Activated CD4-positive, CD25-positive, alpha-beta regulatory T cell treated with anti-CD3 and anti-CD28 coated beads, Interleukin-2, amount 50 U/mL, for 24 hours (primary cell): ENCODE measurements at regions not wholly inside any gene's neighbourhood (a gene's known extent, or its start where the extent isn't known, plus 50 kb on each side); places are given as distances from the start of the nearest gene placed in this dataset.
"Not testable (repeated sequence)": the region's sequence is repeated elsewhere in the genome, so short reads cannot be mapped to it uniquely, and the experiment has no call there.

Experiments used
- ATAC-seq, 2 donors: fragments of 150-1000 bp; cut with Tn5 transposase; one replicate each; pipeline ENCODE4 v1.10.0; 2021; ENCODE audit warnings: mild to moderate bottlenecking in 1 of 2, moderate library complexity in 1 of 2

DNA sequence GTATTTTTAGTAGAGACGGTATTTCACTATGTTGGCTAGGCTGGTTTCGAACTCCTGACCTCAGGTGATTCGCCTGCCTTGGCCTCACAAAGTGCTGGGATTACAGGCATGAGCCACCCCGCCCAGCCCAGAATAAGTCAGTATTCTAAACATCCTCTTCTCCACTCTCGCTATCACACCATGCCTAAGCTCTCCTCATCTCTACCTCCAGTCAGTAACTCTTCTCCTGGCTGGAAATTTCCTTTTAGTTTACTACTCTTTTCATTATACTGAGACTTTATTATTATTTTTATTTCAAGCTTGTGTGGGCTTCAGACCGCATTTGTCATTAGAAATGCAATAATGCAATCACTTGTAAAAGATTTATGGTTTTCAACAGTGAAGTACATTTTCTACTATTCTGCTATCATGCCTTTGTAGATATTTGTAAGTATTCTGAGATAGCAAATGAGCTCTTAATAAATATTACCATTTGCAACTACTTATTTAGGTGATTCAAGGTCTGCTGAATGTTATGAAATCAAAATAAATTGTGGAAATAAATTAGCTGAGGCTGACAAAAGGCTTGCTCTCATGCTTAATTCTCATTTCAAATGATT, 617.3 kb upstream of the GOT2 start:
- ATAC-seq = no peak

DNA sequence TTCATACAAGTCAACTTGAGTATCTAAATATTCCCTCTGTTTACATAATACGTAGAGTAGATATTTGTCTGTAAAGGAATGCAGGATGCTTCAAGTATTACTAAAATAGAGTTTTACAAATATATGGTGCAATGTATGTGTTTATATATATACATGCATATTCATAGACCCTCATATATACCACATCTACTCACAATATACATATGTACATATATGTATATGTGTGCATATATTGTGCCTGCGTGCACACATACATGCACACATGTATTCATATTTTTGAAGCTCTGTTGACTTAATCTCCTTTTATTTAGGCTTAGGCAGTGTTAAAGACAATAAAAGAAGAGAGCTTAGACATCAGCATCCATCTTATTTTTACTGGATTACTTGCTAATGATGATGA, 616.6 kb upstream of the GOT2 start:
- ATAC-seq = no peak

DNA sequence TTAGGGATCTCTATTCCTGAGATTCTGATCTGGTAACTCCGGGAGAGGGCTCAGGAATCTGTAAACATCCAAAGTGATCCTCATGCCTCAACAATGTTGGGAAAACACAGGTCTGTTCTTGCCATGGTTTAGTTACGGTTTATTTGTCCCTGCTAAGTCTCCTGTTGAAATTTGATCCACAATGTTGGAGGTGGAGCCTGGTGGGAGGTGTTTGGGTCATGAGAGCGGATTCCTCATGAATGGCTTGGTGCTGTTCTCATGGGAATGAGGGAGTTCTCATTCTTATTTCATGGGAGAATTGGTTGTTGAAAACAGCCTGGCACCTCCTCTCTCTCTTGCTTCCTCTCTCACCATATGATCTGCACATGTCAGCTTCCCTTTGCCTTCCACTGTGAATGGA, 608.6 kb upstream of the GOT2 start:
- no peak for ATAC-seq

DNA sequence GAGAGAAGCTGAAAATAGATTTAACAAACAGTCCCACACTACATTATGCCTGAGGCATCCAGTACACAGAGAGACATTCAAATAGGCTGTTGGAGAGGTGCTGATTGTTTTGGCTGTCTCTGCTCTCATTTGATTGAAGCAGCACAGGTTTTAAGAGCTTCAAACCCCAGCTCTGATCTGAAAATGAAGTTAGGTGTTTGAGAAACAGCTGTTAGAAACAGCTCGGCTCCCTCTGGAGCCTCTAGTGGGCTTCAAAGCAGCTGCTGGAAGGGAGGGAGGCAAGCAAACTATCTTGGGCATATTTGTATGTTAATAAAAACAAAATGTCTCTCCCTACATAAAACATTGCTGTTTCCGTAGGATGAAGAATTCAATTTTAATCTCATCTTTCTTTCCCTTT, 607.3 kb upstream of the GOT2 start:
- no peak for ATAC-seq

DNA sequence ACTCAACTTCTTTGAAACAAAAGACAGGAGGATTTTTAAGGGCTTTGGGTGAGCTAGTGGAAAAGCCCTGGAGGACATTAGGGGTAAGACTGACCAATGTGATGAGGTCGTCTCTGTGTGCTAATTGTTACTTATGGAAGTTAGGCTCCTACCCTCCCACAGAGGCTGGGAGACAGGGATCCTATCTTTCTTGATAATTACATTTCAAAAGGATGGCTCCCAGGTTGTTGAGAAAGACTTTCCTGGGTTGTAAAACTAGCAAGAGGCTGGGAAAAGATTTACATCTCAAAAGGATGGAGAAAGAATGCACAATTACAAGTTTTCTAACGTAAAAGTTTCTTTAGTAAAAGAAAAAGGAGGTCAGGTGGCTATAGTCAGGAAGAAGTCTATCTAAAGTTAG, 605.8 kb upstream of the GOT2 start:
- ATAC-seq = no peak

DNA sequence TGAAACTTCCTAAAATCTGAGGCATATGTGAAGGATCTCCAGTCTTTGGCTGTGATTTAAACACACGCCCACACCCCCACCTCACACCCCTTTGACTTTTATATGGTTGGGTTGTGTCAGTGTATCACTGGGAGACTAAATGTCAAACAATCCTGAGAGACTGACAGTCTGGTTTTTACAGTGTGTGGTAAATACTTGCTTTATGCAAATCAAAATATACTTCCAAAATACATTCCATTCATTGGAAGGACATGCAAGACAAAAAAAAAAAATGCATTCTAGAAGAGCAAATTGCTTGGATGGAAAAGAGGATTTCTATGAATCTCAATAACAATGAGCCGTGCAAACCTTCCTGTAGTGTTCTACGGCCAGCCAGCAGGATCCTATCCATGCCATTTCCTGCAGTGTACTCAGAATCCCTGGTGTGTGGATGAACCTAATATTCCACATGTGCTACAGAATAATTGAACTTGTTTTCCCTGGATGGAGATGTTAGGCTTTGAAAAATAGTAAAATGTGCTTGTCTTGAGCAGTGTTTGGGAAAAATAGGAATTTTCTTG, 602.1 kb upstream of the GOT2 start:
- no peak for ATAC-seq

DNA sequence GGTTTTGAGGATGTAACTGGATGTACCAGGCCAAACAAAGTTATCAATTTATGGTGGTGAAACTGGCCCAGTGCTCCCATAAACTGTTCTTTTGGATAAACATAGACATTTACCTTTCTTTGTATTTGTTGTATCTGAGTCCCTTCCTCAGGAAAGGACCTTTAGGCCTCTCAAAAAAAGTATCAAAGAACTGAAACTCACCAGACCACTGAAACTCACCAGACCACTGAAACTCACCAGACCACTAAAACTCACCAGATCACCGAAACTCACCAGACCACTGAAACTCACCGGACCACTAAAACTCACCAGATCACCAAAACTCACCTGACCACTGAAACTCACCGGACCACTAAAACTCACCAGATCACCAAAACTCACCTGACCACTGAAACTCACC, 597.6 kb upstream of the GOT2 start:
- ATAC-seq = not testable (repeated sequence)

DNA sequence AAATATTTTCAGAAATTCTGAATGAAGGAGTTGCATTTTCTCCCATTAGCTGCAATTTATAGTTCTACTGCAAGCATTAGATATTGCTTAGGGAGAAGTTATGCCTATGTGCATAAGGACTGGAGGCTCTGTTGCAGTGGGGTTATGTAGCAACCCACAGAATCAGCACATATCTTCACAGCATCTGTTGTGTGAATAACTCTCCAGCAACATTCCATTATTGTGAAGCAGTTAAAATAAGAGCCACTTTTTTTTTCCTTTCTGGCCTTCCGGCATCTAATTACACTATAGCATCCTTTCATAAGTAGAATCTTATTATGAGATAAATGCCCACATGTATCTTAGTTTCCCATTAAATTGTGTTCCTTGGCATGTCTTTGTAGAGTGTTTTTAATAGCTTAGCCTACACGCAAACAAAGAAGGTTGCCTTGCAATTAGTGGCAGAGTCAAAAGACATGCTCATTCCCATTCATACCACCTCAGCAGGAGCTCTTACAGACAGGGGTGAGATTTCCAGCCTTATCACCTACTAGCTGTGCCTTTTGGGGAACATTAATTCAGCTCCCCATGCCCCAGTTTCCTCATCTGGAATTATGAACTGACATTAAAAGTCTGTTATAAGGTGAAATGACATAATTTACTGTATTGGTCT, 596.0 kb upstream of the GOT2 start:
- no peak for ATAC-seq

DNA sequence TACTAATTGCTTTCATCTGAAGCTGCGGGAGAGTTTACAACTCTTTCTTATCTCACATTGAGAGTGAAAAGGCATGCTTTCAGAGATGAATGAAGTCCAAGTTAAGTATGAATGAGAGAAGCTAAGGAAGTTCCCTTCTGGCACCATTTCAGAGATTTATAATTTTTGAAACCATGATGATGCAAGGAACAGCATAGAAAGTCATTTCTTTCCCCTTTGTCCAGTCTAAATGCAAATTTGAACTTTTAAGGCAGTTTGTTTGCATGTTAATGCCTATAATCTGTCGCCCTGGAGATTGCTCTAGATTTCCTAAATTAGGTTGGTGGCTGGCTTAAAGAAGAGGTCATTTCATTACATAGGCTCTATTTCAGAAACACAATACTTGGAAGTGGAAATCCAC, 594.8 kb upstream of the GOT2 start:
- no peak for ATAC-seq

DNA sequence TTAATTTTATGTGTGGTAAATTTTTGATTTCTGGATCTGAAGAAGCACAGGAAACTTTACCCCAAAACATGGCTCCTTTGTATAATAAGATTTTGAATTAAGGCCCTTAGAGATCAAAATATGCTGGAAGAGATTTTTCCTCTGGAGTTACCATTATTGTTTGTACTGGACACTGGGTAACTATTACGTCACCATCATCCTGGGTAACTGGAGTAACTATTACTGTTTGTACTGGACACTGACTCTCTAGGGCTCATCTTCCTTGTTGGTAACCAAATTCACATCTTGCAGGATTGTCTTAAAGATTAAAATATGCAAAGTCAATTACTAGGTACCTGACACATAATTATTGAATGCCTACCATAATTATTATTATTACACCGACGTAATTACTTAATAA, 593.8 kb upstream of the GOT2 start:
- ATAC-seq = no peak

DNA sequence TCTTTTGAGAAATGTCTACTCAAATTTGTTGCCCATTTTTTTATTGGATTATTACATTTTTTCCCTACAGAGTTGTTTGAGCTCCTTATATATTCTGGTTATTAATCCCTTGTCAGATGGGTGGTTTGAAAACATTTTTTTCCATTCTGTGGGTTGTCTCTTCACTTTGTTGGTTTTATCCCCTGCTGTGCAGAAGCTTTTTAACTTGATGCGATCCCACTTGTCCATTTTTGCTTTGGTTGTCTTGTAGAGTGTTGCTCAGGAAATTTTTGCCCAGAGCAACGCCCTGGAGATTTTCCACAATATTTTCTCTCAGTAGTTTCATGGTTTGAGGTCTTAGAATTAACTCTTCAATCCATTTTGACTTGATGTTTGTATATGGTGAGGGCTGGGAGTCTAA, 592.8 kb upstream of the GOT2 start:
- ATAC-seq = no peak

DNA sequence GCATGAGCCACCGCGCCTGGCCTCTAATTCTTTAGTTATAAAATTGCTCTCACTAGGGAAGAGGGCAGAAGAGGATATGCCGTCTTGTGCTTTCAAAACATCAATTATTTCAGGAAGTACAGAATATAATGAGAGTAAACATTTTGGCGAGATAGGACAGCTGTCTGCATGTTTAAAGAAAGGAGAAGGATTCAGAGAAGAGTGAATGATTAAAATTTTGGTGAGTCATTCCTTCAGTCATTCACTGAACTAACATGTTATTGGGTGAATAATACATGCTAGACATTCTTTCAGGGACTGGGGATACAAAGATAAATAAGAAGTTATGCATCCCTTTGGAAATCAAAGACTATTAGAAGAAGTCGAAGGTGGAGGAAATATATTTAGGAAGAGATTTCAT, 590.3 kb upstream of the GOT2 start:
- ATAC-seq = no peak

DNA sequence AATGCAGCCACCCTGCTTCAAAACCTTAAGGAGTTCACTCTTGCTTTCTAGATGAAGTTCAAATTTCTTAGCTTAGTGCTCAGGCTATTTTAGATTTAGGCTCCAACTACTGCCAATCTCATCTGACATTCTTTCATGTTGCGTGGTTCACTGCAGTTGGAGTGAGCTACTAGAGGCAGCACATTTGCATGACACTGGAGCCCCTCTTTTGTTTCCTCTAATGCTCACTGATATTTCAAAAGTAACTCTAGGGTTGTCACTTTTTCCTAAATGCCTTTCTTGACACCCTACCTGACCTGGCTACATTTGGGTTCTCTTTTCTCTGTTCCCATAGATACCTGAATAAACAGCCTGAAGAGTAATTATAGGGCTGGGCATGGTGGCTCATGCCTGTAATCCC, 586.5 kb upstream of the GOT2 start:
- ATAC-seq = no peak

DNA sequence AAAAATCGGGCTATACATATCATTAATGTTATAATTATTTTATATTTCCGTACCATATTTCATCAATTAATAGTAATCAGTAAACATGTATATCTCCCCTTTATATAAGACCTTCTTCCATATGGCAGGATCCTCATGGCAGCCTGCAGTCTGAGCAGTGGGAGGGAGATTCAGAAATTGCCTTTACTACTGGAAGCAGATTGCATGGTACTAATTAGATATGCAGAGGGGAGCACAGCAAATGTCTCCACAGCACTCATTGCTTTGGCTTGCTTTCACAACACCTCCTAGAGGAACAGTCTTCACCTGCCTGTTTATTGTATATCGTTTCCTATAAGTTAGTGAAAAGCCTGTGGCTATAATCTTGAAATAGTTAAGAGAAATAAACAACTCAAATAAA, 585.8 kb upstream of the GOT2 start:
- ATAC-seq = no peak

DNA sequence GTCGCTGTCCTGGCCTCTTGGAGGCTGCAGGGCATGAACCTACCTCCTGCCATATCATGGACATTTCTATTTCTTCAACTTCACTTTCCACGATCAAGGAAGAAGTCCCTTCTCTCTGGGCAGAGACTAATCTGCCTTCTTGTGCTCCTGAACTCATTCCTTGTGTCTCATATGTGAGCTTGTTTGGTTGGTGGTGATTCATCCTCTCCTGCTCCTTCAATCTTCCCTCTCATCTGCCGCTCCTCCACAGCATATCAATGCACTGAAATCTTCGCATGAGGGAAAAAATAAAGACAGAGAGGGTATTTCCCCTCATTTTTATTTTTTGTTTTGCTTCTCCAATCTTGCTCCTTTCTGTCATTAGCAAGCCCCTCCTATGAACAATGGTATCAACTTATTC, 571.7 kb upstream of the GOT2 start:
- ATAC-seq = no peak

DNA sequence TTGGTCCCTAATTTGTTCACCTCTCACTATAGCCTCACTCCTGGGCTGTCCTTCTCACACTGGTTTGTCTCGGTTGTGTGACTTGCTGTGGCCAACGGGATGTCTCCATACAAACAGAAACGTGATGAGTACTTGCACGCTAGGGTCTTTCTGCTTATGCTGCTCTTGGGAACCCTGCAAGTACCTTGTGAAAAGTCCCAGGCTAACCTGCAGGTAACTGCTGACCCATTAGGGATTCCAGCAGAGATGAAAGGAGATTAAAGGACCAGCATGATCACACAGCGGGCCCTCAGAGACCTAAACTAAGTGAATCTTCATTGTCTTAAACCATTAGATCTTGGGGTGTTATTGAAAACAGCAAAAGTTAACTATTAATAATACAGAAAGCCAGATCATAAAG, 562.8 kb upstream of the GOT2 start:
- ATAC-seq = no peak

DNA sequence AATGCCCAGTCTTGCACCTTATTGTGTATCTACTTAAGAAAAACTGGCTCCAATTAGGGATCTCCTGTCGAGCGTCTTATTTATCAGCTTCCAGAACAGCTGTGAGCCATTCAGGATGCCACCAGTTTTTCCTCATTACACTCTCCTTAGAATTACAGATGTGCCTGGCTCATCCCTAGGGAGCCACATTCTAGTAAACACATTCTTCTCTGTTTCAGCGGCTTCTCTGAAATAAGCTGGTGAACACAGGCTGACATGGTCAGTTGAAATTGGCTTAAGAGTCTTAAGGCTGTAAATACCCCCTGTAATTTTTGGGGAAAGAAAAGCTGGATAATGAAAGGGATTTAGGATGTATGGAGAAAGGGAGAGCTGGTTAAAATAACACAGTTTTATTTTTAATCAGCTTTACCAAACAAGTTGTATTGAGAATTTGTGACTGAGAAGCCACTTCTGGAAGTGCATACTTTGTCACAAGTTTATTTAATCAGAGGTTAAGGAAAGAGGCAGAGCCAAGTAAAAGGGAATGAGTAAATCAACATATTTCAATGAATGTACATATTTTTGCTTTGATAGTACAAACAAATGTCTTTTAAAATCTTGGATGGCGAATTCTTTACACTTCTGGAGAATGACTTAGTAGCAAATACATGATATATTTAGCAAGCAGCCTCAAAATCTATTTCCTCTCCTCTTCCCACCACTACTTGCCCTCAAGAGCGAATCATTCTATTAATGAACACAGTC, 562.0 kb upstream of the GOT2 start:
- ATAC-seq = no peak

DNA sequence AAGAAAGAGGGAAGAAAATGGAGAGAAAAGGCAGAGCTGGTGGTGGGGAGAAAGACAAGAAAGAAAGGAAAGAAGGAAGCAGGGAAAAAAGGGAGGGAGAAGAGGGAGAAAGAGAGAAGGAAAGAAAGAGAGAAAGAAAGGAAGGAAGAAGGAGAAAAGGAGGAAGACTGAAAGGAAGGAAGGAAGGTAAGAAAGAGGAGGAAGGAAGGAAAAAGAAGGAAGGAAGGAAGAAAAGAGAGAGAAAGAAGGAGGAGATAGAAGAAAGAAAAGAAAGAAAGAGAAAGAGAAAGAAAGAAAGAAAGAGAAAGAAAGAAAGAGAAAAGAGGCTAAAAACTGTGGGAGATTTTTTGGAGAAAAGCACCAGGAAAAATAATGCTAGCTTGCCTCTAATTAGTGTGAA, 561.4 kb upstream of the GOT2 start:
- no peak for ATAC-seq

DNA sequence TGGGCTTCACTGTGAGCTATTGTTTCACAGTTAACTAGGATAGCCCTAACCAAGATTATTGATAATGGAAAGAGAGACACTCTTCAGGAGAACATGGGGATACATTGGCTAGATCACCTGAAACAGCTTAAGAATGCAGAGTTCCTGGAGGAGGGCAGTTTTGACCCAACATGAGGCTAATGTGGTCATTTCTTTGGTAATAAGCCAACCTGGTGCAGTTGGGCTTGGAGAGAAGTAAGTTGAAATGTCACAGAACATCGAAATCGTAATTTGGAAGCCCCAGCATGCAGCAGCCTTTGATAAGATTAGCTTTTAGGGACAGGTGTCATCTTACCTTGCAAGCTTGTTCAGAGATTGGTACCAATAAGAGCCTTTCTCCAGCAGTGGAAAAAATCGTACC, 556.6 kb upstream of the GOT2 start:
- ATAC-seq = no peak

DNA sequence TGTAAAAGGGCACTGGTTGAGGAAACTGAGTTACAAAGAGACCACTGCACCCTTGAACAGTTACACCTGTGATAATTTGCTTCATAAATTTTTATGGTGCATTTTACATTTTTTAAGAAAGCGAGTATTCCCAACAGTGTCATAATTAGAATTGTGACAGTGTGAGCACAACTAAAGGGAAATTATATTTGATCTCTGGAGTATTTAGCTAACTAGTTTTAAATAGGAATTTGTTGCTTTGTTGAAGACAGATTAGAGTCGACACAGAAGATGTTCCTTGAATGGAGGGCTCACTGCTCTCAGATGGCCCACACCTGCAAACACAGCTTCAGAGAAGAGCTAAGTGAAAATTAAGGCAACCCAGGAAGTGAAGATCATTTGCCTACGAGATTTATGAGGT, 555.0 kb upstream of the GOT2 start:
- no peak for ATAC-seq

DNA sequence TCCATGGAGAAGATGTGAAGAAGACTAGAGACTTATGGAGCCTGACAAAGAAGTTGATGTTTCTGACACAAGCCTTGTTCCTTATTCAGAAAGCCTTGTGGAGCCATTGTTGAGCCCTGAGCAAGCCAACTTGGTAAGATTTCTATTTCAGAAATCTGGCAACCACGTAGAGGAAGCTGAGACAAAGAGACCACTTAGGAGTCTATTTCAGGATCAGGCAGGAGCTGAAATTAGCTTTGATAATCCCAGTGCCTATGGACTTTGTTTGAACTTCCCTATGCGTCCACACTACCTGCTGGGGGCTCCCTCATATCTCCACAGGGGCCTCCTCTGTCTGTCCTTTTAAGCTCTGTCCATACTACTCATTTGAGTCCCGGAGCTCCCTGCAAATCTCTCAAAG, 540.0 kb upstream of the GOT2 start:
- ATAC-seq = no peak

DNA sequence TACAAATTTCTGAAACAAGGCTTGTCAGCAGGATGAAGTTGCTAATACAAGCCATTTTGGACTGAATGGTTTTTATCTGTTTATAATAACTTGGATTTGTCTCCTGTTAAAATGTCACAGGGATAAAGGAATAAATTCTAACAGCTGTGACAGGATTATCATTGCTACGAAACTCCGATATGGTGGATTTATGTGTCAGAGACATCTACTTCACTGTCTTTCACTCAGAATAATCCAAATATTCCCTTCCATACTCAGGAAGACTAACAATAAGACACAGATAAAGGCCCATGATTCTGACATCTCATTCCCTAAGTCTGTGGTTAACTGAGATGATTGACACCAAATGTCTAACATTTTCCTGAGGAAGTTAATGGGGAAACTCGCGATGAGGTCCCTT, 529.8 kb upstream of the GOT2 start:
- no peak for ATAC-seq

DNA sequence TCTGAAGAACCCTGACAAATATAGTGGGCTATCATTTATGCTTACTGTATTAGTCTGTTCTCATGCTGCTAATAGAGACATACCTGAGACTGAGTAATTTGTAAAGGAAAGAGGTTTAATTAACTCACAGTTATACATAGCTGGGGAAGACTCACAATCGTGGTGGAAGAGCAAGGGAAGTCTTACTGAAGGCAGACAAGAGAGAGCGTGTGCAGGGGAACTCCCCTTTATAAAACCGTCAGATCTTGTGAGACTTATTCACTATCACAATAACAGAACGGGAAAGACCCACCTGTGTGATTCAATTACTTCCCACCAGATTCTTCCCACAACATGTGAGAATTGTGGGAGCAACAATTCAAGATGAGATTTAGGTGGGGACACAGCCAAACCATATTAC, 526.8 kb upstream of the GOT2 start:
- no peak for ATAC-seq

DNA sequence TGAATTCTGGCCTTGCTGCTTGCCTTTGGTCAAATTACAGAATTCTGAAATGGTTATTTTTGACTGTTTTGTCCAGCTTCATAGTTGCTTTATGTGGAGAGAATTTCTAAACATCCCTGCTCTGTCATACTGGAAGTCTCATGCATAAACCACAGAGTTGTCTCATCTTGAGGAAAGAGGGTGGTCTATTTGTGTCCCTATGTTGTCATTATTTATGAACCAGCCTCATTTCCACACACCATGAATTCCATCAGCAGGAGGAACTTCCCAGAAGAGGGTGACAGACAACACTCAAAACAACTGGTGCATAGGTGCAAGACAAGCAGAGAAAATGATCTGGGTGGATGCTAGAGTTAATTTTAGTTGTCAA, 525.8 kb upstream of the GOT2 start:
- ATAC-seq = no peak
